GM21576 (cell line): ENCODE measurements at regions not wholly inside any gene's neighbourhood (a gene's known extent, or its start where the extent isn't known, plus 50 kb on each side); places are given as distances from the start of the nearest gene placed in this dataset.

ENCODE experiments used
- ATAC-seq: cut with Tn5 transposase; IDR thresholded peaks from one replicate; pipeline ENCODE4 v1.9.1; 2021; ENCODE audit warnings: mild to moderate bottlenecking, moderate library complexity; ENCODE audit not compliant: unreplicated experiment

DNA sequence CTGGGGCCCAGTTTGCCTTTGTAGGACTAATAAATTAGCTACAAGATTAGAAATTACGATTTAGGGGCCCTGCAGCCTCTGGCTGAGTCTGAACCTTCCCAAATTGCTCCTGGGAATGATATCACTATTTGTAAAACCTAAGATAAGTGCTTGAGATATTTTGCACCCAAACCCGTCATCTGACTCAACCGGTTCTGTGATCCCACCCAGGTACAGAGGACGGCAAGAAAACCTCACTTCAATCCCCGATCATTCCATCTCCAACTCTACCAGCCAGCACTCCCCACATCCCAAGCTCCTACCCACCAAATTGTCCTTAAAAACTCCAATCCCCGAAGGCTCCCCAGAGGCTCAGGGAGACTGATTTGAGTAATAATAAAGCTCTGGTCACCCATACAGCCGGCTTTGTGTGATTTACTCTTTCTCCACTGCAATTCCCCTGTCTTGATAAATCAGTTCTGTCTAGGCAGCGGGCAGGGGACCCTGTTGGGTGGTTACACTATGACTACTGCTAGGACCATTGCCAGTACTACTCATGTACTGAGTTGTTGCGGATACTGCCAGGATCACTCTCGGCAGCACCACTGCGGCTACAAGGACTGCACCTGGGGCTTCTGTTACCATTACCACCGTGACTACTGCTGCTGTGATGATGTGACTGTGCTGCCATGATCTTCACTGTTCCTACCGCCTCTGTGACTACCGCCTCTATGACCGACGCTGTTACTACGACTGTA, 73.1 kb downstream of the IRF8 start:
- ATAC-seq: no peak

DNA sequence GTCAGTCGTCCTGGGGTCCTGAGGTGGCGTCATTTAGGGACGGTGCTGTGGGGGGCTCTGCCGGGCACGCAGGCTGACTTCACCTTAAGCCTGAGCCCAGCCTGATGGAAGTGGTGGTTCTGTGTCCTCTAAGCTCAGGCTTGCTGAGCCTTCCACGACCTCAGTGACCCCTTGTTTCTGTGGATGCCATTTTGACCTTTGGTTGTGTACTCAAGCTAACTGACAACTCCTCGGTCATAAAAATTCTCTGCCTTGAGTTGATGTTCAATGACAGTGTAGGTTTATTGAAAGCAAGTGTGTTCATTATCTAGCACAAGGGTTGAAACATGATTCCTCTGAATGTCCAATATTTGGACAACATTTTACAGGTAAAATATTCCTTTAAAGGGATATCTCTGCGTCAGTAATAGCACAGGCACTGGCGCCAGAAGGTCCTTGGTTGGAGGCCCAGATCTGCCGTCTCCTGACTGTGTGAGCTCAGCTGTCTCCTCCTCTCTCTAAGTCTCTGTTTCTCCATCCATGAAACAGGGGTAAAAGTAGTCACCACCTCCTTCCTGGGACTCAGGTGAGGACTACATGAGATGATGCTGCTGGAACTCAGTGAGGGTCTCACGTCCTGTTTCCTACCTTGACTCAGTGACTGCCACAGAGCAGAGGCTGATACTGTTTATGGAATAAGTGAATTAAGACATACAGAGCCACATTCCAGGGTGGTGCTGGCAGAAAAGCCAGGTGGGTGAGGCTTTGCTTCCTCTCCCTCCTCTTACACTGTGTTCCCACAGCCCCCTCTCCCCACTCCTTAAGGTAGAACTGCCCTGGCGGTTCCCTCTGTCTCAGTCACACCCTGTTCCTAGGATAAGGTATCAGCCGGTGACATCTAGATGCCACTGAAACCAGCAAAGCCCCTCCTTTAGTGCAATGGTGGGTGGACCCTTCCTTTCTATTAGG, 75.7 kb downstream of the IRF8 start:
- ATAC-seq: no peak

GRCh38 chr16:85975451-85975981, 76.6 kb downstream of the IRF8 start:
- no peak for ATAC-seq

- ATAC-seq: no peak
Observed at GRCh38 chr16:85978291-85978775, 79.4 kb downstream of the IRF8 start.

GRCh38 chr16:85978976-85979375, 80.0 kb downstream of the IRF8 start:
- ATAC-seq: no peak

- no peak for ATAC-seq
Observed at GRCh38 chr16:85979605-85980004, 80.6 kb downstream of the IRF8 start.

DNA sequence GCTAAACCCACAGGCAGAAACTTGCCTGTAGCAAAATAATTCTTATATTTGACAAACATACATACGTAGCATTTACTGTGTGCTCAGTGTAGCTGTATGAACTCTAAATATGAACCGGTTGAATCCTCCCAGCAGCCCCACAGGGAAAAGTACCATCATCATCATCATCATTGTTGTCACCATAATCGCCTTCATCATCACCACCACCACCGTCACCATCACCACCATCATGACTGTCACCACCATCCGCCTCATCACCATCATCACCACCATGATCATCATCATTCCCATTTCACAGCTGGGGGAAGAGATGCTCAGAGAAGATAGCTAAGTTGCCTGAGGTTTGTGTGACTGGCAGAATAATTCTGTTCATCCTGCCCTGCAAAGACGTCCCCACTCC, 81.7 kb downstream of the IRF8 start:
- ATAC-seq: no peak

DNA sequence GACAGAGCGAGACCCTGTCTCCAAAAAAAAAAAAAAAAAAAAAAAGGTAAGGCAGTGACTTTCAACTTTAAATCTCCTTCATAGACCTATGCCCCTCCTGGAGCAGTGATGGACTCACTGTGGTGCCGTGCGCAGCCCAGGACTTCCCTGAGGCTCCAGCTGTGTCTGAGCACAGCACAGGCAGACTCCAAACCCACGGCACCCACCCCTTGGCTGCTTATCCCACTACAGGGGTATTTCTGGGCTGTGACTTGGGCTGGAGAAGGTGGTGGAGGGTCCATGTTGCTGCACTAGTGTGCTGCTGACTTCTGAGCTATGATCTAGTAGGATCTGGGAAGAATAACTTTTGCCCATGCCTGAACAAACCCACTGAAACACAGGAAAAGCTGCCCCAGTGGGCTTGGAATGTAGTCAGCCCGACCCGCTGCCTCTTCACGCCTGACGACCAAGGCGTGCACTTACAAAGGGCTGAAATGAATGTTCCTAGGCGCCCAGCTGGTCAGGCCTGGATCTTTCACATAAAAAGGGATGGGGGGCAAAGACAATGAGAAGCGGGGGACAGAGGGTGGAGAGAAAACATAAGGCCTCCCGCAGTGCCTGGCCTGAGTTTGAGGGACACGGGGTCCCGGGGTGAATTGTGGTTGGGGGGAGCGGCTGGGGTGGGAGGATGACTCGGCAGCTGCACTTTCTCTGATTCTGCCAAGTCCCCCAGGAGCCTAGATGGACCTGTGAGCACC, 83.0 kb downstream of the IRF8 start:
- no peak for ATAC-seq

DNA sequence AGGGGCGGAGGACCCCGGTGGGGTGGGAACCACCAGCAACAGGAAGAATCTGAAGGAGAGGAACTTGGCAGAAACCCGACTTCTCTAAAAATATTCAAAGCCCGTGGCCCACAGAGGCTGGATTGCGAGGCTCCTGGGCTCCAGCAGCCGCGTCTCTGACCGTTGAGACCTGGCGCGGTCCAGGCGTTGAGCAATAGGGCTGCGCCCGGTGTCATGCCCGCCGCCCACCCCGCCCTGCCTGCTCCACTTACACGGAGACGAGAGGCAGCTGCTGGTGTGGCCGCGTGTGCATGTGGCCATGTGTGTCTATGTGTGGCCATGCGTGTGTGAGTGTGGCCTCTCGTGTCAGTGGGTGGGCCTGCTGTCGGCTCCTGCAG, 83.6 kb downstream of the IRF8 start:
- no peak for ATAC-seq

DNA sequence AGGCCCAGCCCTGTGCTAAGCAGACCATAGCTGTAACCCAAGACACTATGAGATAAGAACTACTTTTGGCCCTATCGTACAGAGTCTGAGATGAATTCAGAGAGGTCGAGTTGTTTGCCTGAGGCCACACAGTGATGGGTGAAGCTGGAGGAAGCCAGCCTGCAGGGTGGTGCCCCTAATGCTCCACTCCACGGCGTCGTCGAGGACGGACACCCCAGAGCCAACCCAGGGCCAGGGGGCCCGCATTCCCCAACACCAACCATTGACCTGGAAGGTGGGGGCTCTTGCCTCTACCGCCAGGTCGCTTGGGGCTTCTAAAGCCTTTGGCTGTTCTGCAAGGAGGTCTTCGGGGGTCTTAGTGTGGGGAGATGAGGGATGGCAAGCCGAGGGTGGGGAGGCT, 84.1 kb downstream of the IRF8 start:
- ATAC-seq: no peak

DNA sequence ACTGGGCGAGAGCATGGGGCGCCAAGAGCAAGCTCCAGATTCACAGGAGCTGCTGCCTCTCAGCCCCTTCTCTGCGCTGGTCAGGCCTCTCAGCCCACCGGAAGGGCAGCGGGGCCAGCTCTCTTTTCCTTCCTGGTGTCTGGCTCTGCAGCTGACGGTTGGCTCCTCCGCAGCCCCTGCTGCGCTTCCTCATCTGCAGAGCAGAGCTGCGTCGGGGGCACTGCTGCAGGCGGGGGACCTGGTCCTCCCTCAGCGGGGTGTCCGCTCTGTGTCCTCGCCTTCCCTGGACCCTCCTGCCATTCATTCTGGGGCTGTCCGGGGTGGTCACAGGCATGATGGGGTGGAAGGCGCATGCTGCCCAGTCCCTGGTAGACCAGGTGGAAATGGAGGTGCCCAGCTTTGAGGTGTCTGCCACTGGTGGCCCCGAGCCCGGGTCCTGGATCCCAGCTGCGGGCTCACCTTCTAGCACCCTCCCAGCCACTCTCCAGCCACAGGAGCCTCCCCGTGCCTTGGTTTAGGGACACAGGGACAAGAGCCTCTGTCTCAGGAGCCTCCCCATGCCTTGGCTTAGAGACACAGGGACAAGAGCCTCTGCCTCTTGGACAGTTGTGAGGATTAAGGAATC, 84.8 kb downstream of the IRF8 start:
- no peak for ATAC-seq

GRCh38 chr16:85984231-85984880, 85.4 kb downstream of the IRF8 start:
- ATAC-seq: no peak

GRCh38 chr16:85984947-85985451, 86.0 kb downstream of the IRF8 start:
- no peak for ATAC-seq

- ATAC-seq: no peak
Observed at GRCh38 chr16:85986931-85987749, 88.2 kb downstream of the IRF8 start.

DNA sequence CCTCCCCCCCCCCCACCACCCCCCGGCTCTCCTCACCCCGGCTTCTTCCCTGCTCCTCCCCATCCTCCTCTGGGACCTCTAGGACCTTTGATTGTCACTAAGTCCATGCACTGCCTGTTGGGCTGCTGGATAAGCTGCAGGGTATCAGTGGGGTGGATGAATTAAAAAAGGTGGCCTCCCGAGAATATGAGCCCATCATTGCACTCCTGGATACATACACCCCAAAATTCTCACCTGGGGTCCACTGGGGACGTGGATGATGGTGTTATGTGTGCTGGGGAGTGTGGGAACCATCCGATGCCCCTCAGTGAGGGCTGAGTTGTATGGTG, 88.8 kb downstream of the IRF8 start:
- ATAC-seq: no peak

DNA sequence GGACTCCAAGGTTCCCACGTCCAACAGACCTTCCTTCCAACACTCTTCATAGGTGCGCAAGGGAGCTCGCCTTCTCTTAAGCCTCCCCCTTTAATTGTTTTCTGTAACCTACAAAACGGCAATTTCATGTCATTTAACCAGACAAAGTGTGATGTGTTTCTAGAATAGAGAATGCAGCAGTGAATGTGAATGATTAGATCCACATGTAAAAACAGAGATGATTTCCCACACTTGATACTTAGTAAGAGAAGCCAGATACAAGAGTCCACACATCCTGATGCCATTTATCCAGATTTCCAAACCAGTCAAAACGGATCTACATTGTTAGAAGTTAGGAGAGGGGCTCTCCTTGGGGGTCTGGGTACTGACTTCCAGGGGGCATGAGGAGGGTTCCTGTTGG, 89.3 kb downstream of the IRF8 start:
- no peak for ATAC-seq

DNA sequence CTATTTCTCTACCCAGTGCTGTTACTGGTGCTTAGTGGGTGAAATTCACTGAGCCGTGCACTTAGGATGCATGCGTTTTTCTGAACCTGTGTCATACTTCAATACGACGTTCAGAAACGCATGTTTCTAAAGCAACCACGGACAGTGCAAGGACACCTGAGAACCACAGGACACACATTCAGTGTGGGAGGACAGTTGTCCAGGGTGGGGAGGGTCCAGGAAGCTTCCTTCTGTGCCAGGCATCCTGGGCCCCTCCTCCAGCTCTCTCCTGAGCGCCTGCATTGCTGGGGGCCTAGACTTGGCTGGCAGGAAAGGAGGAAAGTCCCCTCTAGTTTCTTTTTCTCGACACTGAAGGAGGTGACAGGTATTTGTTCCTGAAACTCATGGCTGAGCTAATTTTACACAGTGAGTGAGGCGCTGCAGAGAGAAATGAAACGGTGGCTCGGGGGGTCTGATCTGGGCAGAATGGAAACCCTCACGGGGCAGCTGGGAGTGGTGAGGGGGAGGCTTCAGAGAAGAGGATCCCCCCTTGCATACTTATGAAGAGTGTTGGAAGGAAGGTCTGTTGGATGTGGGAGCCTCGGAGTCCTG, 89.9 kb downstream of the IRF8 start:
- peak; percentile 41 for ATAC-seq

DNA sequence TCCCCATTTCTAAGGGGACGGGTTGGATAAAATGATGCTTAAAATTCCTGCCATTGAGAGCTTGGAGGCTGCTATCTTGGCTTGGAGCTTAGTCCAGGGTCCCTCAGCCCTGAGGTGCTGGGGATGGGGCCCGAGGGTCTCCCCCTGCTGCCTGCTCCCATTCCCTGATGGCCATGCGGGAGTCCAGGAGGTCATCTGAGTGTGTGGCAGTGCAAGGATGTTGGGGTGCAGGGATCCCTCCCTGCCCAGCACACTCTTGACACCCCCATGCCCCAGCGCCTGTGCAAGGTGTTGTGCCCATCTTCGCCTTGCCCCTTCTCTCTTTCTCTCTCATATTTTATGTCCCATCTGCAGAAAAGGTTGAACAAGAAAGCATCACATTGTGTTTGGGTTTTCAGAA, 90.4 kb downstream of the IRF8 start:
- ATAC-seq: no peak
